Upper lobe of left lung (tissue), 6 donors: ENCODE measurements at regions not wholly inside any gene's neighbourhood (a gene's known extent, or its start where the extent isn't known, plus 50 kb on each side); places are given as distances from the start of the nearest gene placed in this dataset.

Experiments
- ATAC-seq, 2 donors: fragments of 200-7000 bp; cut with Tn5 transposase; one replicate each; pipeline ENCODE4 v1.9.1; 2022; ENCODE audit warnings: mild to moderate bottlenecking in 2 of 2, moderate library complexity in 2 of 2; ENCODE audit not compliant: low FRiP score in 2 of 2
- DNase-seq, 2 donors: peaks; one replicate each; pipeline ENCODE4 v3.0.0-alpha.2; 2019 to 2020
- H3K27ac ChIP-seq, 4 donors: fragments of 200-600 bp; sonication (generic); one replicate each; pipeline ENCODE4 v1.5.1; 2016 to 2019
- H3K27me3 ChIP-seq, 4 donors: fragments of 200-600 bp; sonication (generic); one replicate each; pipeline ENCODE4 v1.5.1; 2017 to 2019
- H3K36me3 ChIP-seq, 4 donors: fragments of 200-600 bp; sonication (generic); one replicate each; pipeline ENCODE4 v1.5.1; 2016 to 2019
- H3K4me1 ChIP-seq, 4 donors: fragments of 200-600 bp; sonication (generic); one replicate each; pipeline ENCODE4 v1.5.1; 2018 to 2019
- H3K4me3 ChIP-seq, 4 donors: fragments of 200-600 bp; sonication (generic); one replicate each; pipeline ENCODE4 v1.5.1; 2017 to 2019; ENCODE audit warnings: mild to moderate bottlenecking in 2 of 4, moderate library complexity in 1 of 4
- H3K9me3 ChIP-seq, 4 donors: fragments of 200-600 bp; sonication (generic); one replicate each; pipeline ENCODE4 v1.5.1; 2018 to 2019
- CTCF ChIP-seq, 6 experiments: fragments of 450-650 bp in 4 of 6; fragments of 200-600 bp in 2 of 6; sonication (generic) in 2 of 6; IDR thresholded peaks; one replicate each; pipeline ENCODE4 v1.5.1; 2016 to 2019; ENCODE audit warnings: antibody characterized with exemption in 6 of 6
- EP300 ChIP-seq, 4 donors: sonication (generic); formaldehyde crosslinking; IDR thresholded peaks; one replicate each; pipeline ENCODE4 v1.5.1; 2017; ENCODE audit warnings: antibody characterized with exemption in 4 of 4, control low read depth in 2 of 4
- POLR2A ChIP-seq, 4 donors: fragments of 450-650 bp; IDR thresholded peaks; one replicate each; pipeline ENCODE4 v1.5.1; 2016 to 2017; ENCODE audit warnings: antibody characterized with exemption in 4 of 4, mild to moderate bottlenecking in 2 of 4
- POLR2AphosphoS5 ChIP-seq, 2 donors: sonication (generic); formaldehyde crosslinking; IDR thresholded peaks; one replicate each; pipeline ENCODE4 v1.5.1; 2017; ENCODE audit warnings: antibody characterized with exemption in 2 of 2
- whole genome bisulfite sequencing, 2 donors: methylation state at CpG; one replicate each; pipeline ENCODE4 v1.1.5; 2017 to 2018; 5-methylcytosine and 5-hydroxymethylcytosine counted together
- donor health status: DM: no; HTN: no; CAD: no; lungs with moderate emphysema.
- donor health status: DM: no; HTN: yes; CAD: no; lungs with severe emphysema.

DNA sequence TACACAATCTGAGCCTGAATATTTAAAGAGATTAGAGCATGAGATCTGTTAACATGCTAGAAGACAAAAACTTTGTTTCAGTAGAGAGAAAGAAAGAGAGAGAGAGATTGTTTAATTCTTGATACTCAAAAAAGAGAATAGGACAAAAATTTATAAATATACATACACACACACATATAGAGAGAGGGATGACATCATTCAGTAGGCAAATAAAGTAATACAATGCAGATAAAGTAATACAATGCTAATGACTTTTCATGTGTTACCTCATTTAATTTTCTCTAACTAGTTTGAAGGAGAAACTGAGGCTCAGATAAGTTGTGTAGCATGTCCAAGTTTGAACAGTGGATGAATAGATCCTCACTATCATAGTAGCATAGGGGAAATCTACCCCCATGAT, 286.4 kb downstream of the CMPK2 start:
- H3K4me1 ChIP-seq, result no peaks in the 10 kb centered on the region
- DNase-seq, result no peak
- no peaks in the 10 kb centered on the region for H3K27me3 ChIP-seq
- no peak for ATAC-seq
- TF ChIP-seq POLR2A (IDR thresholded peaks at IDR 0.05) (no peak), EP300 (IDR thresholded peaks at IDR 0.05) (no peak), POLR2AphosphoS5 (IDR thresholded peaks at IDR 0.05) (no peak), CTCF (IDR thresholded peaks at IDR 0.05) (no peak)
- H3K27ac ChIP-seq, result no peak overlapping the region
- no peak overlapping the region for H3K4me3 ChIP-seq
- no peaks in the 10 kb centered on the region for H3K36me3 ChIP-seq
- H3K9me3 ChIP-seq, result no peaks in the 10 kb centered on the region

GRCh38 chr2:6580982-6581381, 284.7 kb downstream of the CMPK2 start:
- WGBS, 2 donors, result 87 to 89% methylated on average over 4 of the region's 4 CpGs
- no peaks in the 10 kb centered on the region for H3K4me1 ChIP-seq

DNA sequence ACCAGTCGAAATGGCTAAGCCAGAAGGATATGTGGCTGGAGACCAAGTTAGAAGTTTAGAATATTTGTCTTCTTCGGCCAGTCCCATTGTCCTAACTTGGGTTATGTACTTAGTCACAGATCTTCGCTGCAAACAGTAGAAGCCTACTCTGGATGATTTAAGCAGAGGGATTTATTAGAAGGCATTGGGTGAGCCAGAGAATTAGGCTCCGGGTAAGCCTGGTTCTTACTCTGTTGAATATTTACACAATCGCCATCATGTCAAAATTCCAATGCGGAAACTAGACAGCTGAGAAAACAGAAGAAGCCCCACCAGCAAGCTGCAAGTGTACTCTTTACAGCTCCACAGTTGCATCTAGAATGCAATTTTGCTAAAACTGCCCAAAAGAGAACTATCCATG, 276.6 kb downstream of the CMPK2 start:
- Histone ChIP-seq H3K4me1 (no peaks in the 10 kb centered on the region), H3K36me3 (no peaks in the 10 kb centered on the region), H3K9me3 (no peaks in the 10 kb centered on the region), H3K27me3 (no peaks in the 10 kb centered on the region), H3K27ac (no peak overlapping the region), H3K4me3 (no peak overlapping the region)
- WGBS, 2 donors, result 91 to 92% methylated on average over 6 of the region's 6 CpGs
- ATAC-seq, result no peak
- no peak for DNase-seq
- no peak for TF ChIP-seq CTCF (IDR thresholded peaks at IDR 0.05)
- TF ChIP-seq POLR2AphosphoS5 (IDR thresholded peaks at IDR 0.05), result no peak
- TF ChIP-seq EP300 (IDR thresholded peaks at IDR 0.05), result no peak
- no peak for TF ChIP-seq POLR2A (IDR thresholded peaks at IDR 0.05)

More at GRCh38 chr2:6580982-6581381, 284.7 kb downstream of the CMPK2 start:
- no peak for ATAC-seq
- Histone ChIP-seq H3K4me3 (no peak overlapping the region), H3K27ac (no peak overlapping the region), H3K27me3 (no peaks in the 10 kb centered on the region), H3K36me3 (no peaks in the 10 kb centered on the region), H3K9me3 (no peaks in the 10 kb centered on the region)
- TF ChIP-seq EP300 (IDR thresholded peaks at IDR 0.05), result no peak
- no peak for TF ChIP-seq POLR2AphosphoS5 (IDR thresholded peaks at IDR 0.05)
- no peak for TF ChIP-seq POLR2A (IDR thresholded peaks at IDR 0.05)
- no peak for TF ChIP-seq CTCF (IDR thresholded peaks at IDR 0.05)
- DNase-seq, result no peak

- H3K27ac ChIP-seq, result no peak overlapping the region
- H3K9me3 ChIP-seq, result no peaks in the 10 kb centered on the region
- no peak for ATAC-seq
- 77% methylated on average over 3 of the region's 3 CpGs for WGBS, 2 donors
- TF ChIP-seq CTCF (IDR thresholded peaks at IDR 0.05) (no peak), EP300 (IDR thresholded peaks at IDR 0.05) (no peak), POLR2AphosphoS5 (IDR thresholded peaks at IDR 0.05) (no peak), POLR2A (IDR thresholded peaks at IDR 0.05) (no peak)
- H3K4me3 ChIP-seq, result no peak overlapping the region
- no peaks in the 10 kb centered on the region for H3K36me3 ChIP-seq
- DNase-seq, result no peak
- H3K27me3 ChIP-seq, result no peaks in the 10 kb centered on the region
- no peaks in the 10 kb centered on the region for H3K4me1 ChIP-seq
Observed at GRCh38 chr2:6590442-6590841, 275.3 kb downstream of the CMPK2 start.

DNA sequence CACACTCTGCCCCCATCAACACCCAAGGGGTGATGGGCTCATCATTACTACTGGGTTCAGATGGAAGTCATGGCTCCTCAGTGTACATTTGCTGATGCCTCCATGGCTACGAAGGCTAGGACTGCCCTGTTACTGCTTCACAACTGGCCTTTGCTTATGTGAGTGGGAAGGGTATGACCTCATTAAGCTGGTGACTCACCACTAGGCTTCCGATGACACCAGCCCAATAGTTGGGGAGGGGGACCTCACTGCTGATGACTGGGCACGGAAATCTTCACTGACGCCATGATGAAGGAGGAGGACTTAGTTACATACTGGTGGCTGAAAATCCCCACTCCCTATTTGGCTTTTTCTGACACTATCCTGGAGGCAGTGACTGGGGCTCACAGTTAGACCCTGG, 263.2 kb downstream of the CMPK2 start:
- 95 to 100% methylated on average over 4 of the region's 4 CpGs for WGBS, 2 donors
- H3K27me3 ChIP-seq, result no peaks in the 10 kb centered on the region
- no peak overlapping the region for H3K4me3 ChIP-seq
- no peak overlapping the region for H3K27ac ChIP-seq
- no peak for TF ChIP-seq POLR2A (IDR thresholded peaks at IDR 0.05)
- no peak for TF ChIP-seq POLR2AphosphoS5 (IDR thresholded peaks at IDR 0.05)
- TF ChIP-seq EP300 (IDR thresholded peaks at IDR 0.05), result no peak
- no peak for TF ChIP-seq CTCF (IDR thresholded peaks at IDR 0.05)
- no peaks in the 10 kb centered on the region for H3K9me3 ChIP-seq
- DNase-seq (no peak), ATAC-seq (no peak)
- no peaks in the 10 kb centered on the region for H3K4me1 ChIP-seq
- no peaks in the 10 kb centered on the region for H3K36me3 ChIP-seq
